ENCODE measurements at regions not wholly inside any gene's neighbourhood (a gene's known extent, or its start where the extent isn't known, plus 50 kb on each side); places are given as distances from the start of the nearest gene placed in this dataset.
"Not testable (repeated sequence)": the region's sequence is repeated elsewhere in the genome, so short reads cannot be mapped to it uniquely, and the experiment has no call there.

GRCh38 chr10:108597657-108598319 is 1325.5 kb downstream of the XPNPEP1 start:
- no peak for DNase-seq (ENCODE audit: low spot score)

- DNase-seq (ENCODE audit: low spot score), result no peak
Observed at GRCh38 chr10:108597031-108597430, 1326.3 kb downstream of the XPNPEP1 start.

- no peak for DNase-seq (ENCODE audit: low spot score)
Observed at GRCh38 chr10:108592956-108593355, 1330.4 kb downstream of the XPNPEP1 start.

GRCh38 chr10:108591417-108591816 is 1331.9 kb downstream of the XPNPEP1 start:
- no peak for DNase-seq (ENCODE audit: low spot score)

- DNase-seq (ENCODE audit: low spot score), result no peak
Observed at GRCh38 chr10:108586424-108586823, 1336.9 kb downstream of the XPNPEP1 start.

GRCh38 chr10:108583877-108584276 is 1339.4 kb downstream of the XPNPEP1 start:
- no peak for DNase-seq (ENCODE audit: low spot score)

DNA sequence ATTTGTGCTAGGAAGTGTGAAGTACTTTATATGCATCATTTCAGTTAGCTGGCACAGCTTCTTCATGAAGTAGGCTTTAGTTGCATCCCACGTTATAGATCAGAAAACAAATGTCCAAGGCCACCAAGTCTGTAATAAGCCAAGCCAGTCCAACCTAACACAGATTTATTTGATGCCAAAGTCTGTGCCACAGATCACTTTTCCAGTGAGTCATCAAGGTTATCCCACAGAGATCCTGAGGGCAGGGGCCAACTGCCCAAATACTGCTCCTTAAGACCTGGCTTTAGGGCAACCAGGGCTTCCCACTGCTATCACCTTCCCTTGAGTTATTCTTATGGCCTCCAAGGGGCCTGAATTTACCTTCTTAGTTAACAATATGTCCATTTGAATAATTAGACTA is 1340.4 kb downstream of the XPNPEP1 start:
- no peak for DNase-seq (ENCODE audit: low spot score)

DNA sequence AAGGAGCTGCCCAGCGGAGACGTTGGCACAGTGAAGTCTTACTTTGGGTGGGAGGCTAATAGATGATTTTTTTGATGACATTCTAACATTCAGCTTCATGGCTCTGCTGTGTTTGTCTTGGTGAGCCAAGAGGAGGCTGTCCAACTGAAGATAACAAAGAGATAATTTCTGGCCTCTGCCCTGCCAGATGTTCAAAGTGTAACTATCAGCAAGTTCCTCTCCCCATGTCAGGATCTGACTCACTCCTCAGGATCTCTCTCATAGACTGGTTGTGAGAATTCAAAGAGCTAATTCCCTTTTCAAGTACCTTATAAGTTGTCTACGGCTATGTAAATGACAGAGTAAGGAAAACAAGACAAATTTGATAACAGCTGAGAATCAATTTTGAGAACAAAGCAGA is 1340.9 kb downstream of the XPNPEP1 start:
- no peak for DNase-seq (ENCODE audit: low spot score)

DNA sequence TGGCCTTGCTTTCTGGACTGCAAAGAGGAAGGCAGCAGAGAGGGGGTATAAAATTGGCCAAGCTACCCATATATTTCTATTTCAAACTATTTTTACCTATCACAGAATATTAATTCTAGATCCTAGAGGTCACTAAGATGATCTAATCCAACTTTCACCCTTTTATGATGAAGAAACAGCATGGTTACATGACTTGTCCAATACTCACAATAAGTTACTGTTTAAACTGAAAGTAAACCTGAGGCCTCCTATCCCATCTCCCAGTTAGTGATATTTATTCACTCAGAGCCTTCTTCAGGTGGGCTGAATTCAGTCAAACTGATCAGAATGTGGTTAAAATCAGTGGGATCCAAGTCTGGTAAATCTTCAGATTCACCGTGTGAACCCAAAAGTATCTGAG is 1345.1 kb downstream of the XPNPEP1 start:
- DNase-seq (ENCODE audit: low spot score), result no peak

DNA sequence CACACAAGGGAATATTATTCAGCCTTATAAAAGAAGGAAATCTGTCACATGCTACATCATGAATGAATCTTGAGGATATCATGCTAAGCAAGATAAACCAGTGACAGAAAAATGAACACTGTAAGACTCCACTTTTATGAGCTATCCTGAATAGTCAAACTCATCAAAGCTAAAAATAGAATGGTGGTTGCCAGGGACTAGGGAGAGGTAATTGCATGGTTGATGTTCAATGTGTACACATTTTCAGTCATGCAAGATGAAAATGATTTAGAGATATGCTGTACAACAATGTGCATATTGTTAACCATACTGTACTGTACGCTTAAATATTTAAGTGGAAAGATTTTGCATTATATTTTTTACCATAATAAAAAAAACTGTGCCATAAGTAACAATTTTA is 1349.1 kb downstream of the XPNPEP1 start:
- DNase-seq (ENCODE audit: low spot score), result no peak

GRCh38 chr10:108568824-108569223 is 1354.5 kb downstream of the XPNPEP1 start:
- DNase-seq (ENCODE audit: low spot score), result no peak

DNA sequence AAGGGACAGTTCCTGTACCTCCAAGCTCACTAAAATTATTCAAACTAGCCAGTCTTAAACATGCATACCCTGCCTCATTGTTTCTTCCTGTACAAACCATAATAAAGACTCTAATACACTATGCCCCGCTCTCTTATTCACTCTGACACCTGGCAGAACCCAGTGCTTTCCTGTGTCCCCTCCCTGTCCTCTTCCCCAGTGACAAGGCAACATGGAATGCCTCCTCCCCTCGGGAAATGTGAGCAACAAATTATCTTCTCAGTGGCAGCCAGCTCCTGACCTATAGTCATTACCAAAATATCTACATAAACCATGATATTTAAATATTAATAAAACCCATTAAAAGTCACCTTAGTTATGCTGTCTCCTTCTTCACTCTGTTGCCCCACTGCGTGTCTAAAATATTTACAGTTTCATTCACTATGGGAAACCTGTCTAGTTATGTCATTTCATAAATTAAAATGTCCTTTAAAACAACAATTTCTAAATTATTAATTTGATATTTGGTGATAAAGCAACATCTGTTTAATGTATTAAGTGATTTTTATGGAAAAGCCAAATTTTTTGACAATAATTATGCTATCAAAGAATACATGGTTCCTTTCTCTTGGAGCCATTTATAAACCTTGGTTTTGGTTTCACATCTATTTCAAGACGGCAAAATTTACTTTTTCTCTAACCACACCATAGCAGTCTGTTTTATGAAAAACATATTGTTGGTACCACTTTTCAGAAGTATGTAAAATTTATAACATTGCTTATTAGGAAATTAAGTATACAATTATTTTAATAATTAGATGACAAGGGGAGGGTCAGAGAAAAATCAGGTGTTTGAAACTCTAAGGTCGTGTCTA is 1355.2 kb downstream of the XPNPEP1 start:
- no peak for DNase-seq (ENCODE audit: low spot score)

GRCh38 chr10:108566316-108567107 is 1356.8 kb downstream of the XPNPEP1 start:
- peak; percentile 66 for DNase-seq (ENCODE audit: low spot score)

DNA sequence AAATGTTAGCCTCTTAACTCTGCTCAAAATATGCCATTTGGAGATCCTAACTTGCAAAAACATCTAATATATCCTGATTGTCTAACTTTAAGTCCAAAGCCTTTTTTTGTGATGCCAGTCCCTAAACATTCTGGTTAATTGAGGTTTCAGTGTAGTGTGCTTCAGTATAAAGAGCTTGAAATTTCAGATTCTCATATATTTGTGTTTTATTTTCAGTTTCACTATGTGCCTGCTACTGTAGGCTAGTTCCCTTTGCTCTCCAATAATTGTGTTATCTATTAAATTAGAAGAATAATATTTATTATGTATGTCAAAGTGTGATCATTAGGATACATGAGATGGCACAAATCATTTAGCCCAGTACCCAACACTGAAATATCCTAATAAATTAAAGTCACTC is 1361.2 kb downstream of the XPNPEP1 start:
- no peak for DNase-seq (ENCODE audit: low spot score)

DNA sequence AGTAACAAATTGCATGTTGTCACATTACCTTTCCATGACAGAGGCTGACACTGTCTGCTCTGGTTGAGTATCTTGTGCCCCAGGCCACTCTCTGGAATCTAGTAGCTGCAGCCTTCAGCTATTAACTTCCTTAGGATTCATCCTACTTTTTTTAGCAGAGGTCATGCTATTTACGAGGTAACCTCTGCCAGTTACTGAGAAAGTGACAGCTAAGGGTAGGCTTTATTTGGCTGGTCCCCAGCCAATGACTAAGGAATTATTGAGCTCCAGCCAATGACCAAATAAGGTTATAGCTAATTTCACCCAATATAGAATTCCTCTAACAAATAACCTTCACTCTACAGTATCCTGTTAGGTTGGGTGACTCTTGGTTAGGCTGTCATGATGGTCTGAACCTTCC is 1361.7 kb downstream of the XPNPEP1 start:
- no peak for DNase-seq (ENCODE audit: low spot score)

DNA sequence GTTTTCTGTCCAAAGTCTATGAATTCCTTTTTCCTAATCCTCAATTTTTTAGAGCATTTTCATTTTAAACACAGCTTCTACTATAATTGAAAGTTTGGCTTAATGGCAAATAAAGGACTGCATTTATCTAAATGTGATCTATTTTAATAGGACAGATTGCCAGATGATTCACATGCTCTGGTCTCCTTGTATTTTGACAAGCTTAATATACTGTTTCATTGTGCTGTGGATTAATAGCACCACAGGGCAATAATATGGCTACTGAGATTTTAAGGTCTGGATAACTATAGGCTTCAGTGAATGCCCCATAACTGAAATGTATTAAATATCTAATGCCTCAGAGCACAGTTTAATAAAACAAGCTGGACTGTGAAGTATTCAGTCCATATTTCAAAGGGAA is 1362.8 kb downstream of the XPNPEP1 start:
- DNase-seq (ENCODE audit: low spot score), result no peak

GRCh38 chr10:108556186-108556585 is 1367.1 kb downstream of the XPNPEP1 start:
- no peak for DNase-seq (ENCODE audit: low spot score)

DNA sequence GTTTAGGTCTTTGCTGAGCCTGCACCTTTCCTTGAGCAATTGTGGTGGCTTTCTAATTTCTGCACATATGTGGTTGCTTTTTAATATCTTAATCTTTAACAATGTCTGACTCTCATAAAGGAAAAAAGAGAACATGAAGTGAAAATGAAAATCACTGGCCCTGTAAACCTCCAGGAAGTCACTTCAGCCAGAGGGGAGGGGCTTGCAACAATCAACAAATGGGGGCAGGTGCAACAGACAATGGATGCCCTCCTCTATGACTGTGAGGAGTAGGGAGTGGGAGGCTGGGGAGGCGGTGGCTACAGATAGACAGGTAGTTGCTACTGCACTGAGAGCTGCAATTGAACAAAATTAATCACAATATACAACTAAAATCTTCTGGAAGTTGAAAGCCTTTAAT is 1377.4 kb downstream of the XPNPEP1 start:
- no peak for DNase-seq (ENCODE audit: low spot score)

GRCh38 chr10:108544500-108545120 is 1378.7 kb downstream of the XPNPEP1 start:
- no peak for DNase-seq (ENCODE audit: low spot score)

DNA sequence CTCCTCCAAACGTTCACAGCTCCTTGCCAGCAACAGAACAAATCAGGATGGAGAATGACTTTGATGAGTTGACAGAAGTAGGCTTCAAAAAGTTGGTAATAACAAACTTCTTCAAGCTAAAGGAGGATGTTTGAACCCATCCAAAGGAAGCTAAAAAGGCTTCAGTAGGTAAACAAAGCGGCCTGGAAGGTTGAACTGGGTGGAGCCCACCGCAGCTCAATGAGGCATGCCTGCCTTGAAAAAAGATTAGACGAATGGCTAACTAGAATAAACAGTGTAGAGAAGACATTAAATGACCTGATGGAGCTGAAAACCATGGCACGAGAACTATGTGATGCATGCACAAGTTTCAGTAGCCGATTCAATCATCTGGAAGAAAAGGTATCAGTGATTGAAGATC is 1369.0 kb upstream of the SORCS1 start:
- DNase-seq (ENCODE audit: low spot score), result not testable (repeated sequence)

GRCh38 chr10:108523016-108523800 is 1358.7 kb upstream of the SORCS1 start:
- no peak for DNase-seq (ENCODE audit: low spot score)

Measured in left forelimb (tissue), 1 donor.